ENCODE measurements at regions not wholly inside any gene's neighbourhood (a gene's known extent, or its start where the extent isn't known, plus 50 kb on each side); places are given as distances from the start of the nearest gene placed in this dataset.

DNA sequence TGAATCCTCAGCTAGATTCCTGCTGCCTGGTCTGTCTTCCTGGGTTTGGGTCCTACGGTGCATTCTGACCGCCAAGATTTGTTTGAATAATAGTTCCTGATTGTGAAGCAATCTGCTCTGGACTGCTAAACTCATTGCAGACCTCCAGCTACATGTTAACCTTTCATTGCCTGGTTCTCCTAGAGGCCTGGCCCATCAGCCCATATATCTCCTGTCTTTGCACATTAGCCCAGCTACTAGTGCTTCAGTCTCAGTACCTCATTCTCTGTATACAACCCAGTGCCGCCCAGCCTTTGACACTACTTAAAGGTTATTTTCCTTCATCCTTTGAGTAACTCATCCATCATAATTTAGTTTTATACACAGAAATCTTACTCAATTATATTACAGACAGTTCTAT lies 65.6 kb upstream of the GRIP1 start:
- TF ChIP-seq POLR2A (IDR thresholded peaks at IDR 0.05; ENCODE audit: low read depth, low read length) (no peak), POLR2AphosphoS5 (IDR thresholded peaks at IDR 0.05; ENCODE audit: low read depth, low read length) (no peak), SPI1 (IDR thresholded peaks at IDR 0.05; ENCODE audit: low read depth, low read length) (no peak), TAF1 (IDR thresholded peaks at IDR 0.05; ENCODE audit: low read depth, low read length) (no peak), POU2F2 (IDR thresholded peaks at IDR 0.05; ENCODE audit: low read depth, low read length) (no peak)

Measured in GM12891 (cell line).